ENCODE measurements at regions not wholly inside any gene's neighbourhood (a gene's known extent, or its start where the extent isn't known, plus 50 kb on each side); places are given as distances from the start of the nearest gene placed in this dataset.
"Not testable (repeated sequence)": the region's sequence is repeated elsewhere in the genome, so short reads cannot be mapped to it uniquely, and the experiment has no call there.

DNA sequence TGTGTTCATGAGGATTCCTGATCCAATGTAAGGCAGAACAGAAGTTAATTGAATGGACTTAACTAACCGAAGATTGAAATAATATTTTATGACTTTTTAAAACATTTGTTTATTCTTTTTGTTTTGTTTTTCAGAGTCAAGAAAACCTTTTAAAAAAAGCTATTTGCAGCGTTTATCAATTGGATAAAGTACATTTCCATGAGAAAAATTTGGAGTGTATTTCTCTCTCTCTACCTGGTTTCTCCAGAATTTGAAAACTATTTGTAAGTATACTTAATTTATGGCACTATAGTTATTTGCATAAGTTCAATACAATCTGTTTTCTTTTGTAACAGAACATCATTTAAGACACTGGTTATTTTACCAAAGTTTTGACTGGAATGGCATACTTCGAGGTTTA is 208.0 kb upstream of the UBL3 start:
- DNase-seq, result no peak

DNA sequence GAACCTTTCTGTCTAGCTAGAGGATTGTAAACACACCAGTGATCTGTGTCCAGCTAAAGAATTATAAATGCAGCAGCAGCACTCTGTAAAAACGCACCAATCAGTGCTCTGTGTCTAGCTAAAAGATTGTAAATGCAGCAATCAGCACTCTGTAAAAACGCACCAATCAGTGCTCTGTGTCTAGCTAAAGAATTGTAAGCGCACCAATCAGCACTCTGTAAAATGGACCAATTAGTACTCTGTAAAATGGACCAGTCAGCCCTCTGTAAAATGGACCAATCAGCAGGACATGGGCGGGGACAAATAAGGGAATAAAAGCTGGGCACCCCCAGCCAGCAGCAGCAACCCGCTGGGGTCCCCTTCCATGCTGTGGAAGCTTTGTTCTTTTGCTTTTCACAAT is 204.1 kb upstream of the UBL3 start:
- DNase-seq, result not testable (repeated sequence)

DNA sequence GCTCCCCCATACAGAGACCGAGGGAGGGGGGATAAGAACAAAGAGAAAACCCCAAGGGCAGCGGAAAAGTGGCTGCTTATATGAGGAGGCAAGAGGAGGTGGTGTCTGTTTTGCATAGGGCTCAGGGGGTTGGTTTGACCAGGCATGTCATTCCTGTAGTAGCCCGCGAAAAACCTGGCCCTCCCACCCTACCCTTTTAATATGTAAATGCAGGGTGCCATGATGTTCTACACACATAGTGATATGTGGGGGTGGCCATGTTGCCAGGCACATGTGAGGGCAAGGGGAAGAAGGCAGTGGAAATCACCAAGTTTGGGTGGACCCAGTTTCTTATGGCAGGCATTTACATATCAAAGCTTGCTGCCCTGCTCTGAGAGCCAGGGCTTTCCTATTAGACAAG is 203.5 kb upstream of the UBL3 start:
- no peak for DNase-seq

GRCh38 chr13:30052120-30052519 is 201.7 kb upstream of the UBL3 start:
- no peak for DNase-seq

- no peak for DNase-seq
Measured at GRCh38 chr13:30051531-30052060, 201.2 kb upstream of the UBL3 start.

GRCh38 chr13:30049692-30050091 is 199.3 kb upstream of the UBL3 start:
- no peak for DNase-seq

DNA sequence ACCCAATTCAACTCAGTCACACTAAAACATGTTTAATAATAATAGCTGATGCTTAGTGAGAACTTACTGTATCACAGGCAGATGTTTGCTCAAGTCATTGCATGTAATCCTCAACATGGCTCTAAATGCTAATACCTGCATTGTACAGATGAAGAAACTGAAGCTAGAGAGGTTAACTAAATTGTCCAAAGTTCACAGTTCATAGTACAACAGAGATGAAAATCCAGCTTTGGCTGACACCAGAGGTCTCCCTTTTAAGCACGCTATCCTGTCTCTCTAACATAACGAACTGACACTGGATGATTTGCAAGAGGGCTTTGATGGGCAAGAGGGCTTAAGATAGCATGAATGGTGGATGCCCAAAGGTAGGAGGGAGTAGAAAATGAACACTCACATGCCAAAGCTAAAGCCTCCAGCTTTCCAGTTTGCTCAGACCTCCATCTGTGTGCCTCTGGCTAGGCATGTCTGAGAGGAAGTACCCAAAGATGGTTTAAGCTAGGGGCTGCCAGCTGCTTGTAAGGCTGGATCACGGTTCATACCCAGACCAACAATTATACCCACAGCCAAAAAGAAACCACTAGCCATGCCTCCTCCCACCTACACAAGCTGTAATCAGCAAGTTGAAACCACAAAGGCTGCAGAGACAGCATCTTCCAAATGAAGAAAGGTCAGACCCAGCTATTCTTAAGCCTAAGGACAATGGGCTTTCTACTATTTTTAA is 196.9 kb upstream of the UBL3 start:
- DNase-seq, result no peak

DNA sequence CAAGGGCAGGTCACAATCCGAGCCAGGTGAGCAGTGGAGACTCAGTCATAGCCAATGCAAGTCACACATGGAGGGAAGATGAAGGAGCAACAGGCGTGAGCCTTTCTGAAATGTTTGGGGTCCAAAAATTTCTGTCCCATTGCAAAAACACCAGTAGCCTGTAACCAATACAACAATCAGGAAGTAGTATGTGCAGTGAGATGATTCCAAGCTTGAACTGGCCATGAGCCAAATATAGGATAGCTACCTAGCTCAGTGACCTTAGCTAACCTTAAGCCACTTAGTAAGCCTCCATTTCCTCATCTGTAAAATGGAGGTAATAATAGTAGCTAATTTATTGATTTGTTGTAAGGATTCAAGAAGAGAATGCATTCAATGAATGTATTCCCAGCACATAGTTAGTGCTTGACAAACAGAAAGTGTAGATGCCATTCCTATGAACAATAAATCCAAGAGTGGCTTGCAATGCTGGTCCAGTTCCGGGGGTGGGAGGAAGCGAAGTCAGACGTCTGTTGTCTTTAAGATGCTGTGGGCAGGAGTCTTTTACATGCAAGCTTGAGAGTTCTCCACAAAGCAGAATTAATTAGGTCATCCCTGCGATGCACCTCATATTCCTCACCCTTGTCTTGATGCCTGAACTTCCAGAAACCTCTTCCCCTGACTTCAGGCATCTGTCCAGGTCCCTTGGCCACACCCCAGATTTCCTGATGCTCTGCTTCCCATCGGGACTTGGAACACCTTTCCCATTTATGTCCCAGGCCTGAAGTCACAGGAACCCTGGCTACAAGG is 195.7 kb upstream of the UBL3 start:
- no peak for DNase-seq

- DNase-seq, result no peak
Measured at GRCh38 chr13:30044932-30045331, 194.5 kb upstream of the UBL3 start.

- DNase-seq, result no peak
Measured at GRCh38 chr13:30043631-30043925, 193.2 kb upstream of the UBL3 start.

GRCh38 chr13:30042891-30043630 is 192.6 kb upstream of the UBL3 start:
- DNase-seq, result no peak

- no peak for DNase-seq
Measured at GRCh38 chr13:30042272-30042671, 191.9 kb upstream of the UBL3 start.

DNA sequence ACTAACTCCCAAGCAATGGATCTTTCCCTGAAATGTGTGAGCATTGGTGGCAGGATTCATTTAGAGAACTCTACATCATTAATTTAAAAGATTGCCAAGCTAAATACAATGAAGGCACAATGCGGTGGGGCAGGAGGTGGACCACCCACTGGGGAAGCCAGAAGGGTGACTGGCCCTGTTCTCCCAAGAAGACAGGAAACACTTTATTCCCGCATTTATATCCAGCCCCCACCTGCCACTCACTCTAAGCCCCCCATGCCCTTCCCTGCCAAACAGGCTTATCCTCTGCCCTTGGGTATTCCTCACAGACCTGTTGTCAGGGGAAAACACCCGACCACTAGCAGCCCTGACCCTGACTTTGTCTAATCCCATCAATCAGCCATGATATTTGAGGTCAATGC is 189.1 kb upstream of the UBL3 start:
- DNase-seq, result no peak

GRCh38 chr13:30038884-30039283 is 188.5 kb upstream of the UBL3 start:
- DNase-seq, result no peak

DNA sequence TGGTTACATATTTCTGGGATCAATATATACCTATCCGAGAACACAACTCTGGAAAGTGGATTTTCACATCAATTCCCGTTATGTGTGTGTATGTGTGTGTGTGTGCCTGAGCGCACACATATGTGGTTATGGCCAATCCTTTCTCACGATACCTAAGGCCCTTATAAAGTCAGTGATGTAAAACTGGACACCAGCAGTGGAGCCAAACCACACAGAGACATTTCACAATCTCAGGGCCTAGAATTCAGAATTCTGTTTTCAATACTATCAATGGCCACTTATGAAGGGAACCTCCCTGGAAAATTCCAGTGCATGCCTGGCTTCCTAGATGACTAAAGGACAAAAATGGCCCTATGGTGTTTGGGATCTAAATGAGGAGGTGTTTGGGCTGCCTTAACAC is 187.3 kb upstream of the UBL3 start:
- DNase-seq, result no peak

DNA sequence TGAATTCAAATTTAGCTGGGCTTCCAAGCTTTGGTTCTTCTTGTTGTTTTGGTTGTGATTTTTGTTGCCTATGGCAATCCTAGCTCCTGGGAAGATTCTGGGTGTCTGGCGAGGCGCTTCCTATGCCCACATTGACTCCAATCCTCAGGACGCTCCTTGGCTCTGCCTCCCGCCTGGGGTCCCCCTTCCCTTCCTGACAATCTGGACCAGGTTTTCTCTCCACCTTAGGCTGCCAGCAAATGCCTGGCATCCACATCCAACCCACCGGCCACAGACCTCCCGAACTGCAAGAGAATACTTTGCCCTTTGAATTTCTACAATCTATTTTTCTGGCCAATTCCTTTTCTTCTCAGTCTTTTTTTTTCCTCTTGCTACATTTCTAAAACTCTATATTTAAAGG is 186.9 kb upstream of the UBL3 start:
- no peak for DNase-seq

- no peak for DNase-seq
Measured at GRCh38 chr13:30034458-30034795, 184.0 kb upstream of the UBL3 start.

- DNase-seq, result no peak
Measured at GRCh38 chr13:30033681-30034457, 183.5 kb upstream of the UBL3 start.

DNA sequence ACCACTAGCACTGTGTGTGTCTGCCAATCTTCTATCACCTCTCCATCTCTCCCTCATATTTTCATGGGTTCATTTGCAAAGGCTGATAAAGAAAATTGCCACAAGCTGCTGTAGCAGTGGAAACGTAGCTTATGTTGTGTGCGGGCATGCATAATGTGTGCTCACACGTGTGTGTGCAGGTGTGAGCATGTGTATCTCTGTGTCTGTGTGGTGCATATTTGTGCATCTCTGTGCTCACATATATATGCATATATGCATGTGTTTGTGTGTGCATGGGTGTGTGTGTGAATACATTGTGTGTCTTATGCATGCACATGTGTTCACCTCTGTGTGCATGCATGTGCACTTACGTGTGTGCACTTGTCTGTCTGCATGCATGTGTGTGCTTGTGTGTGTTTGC is 181.8 kb upstream of the UBL3 start:
- DNase-seq, result no peak

- DNase-seq, result no peak
Measured at GRCh38 chr13:30031488-30031887, 181.1 kb upstream of the UBL3 start.

DNA sequence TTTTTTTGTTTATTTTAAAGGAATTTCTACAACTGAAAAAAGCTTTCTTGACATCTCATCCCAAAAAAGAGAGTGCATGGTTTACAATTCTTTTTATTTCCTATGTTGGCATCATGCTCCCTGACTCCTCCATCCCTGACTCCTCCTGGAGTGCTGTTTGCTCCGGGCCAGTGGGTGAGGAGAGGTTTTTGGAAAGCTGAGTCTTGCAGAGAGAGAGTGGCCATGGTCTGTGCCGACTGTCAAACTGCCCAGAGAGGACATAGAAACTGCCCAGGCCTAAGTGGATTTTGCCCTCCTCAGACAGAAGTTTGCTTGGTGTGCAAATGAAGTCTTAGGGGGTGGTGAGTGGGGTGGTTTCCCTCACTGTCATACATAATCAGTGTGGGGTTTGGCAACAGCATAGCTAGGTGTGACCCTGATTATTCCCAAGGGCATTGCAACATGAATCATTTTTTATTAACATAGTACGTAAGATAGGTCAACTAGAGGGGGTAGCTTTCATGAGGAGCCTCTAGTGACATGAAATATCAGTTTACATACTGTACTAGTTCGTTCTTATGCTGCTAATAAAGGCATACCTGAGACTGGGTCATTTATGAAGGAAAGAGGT is 179.8 kb upstream of the UBL3 start:
- DNase-seq, result no peak

DNA sequence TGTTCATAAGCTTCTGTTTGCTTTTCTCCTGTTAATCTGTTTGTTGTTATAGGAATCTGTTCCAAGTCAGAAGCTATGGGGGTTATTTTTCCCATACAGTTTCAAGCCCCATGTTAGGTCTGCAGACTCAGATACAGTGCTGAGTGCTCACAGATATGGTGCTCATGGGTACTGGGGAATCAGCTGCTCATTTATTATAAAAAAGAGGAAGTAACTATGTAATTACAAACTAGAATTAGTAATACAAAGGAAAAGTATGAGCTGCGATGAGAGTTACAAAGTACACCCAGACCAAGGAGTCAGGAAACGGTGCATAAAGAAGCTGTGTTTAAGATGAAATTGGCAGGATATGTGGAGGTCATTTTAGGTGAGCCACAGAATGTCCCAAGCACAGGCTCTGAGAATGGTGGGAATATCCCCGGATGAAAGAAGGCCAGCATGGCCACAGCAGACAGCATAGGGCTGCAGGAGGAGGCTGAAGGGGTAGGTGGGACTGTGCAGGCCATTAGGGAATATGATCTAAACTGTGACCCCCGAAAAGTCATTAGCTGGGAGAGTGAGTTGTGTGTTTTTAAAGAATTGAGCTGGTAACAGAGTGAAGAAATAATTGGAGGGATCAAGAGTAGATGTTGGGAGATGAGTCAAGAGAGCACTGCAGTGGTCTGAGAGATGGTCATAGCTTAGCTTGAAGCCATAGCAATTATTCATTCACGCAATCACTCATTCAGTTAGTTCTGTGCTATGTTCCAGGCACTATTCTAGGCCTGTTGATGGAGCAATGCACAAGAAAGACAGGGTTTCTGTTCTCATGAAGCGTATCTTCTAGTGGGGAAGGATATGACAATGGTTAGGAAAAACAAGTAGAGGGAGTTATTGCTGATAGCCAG is 177.4 kb upstream of the UBL3 start:
- DNase-seq, result peak; percentile 4 to 14

Measured in AML-193 (cell line).